ENCODE measurements at regions not wholly inside any gene's neighbourhood (a gene's known extent, or its start where the extent isn't known, plus 50 kb on each side); places are given as distances from the start of the nearest gene placed in this dataset.

- TF ChIP-seq, protein P1, sequence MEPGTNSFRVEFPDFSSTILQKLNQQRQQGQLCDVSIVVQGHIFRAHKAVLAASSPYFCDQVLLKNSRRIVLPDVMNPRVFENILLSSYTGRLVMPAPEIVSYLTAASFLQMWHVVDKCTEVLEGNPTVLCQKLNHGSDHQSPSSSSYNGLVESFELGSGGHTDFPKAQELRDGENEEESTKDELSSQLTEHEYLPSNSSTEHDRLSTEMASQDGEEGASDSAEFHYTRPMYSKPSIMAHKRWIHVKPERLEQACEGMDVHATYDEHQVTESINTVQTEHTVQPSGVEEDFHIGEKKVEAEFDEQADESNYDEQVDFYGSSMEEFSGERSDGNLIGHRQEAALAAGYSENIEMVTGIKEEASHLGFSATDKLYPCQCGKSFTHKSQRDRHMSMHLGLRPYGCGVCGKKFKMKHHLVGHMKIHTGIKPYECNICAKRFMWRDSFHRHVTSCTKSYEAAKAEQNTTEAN (CRISPR knock-in tag; IDR thresholded peaks at IDR 0.05) = no peak
- TF ChIP-seq JUN (CRISPR knock-in tag; IDR thresholded peaks at IDR 0.05) (no peak), TEAD4 (CRISPR knock-in tag; IDR thresholded peaks at IDR 0.05) (no peak), NFATC4 (CRISPR knock-in tag; IDR thresholded peaks at IDR 0.05) (no peak)
- TF ChIP-seq, protein P2, sequence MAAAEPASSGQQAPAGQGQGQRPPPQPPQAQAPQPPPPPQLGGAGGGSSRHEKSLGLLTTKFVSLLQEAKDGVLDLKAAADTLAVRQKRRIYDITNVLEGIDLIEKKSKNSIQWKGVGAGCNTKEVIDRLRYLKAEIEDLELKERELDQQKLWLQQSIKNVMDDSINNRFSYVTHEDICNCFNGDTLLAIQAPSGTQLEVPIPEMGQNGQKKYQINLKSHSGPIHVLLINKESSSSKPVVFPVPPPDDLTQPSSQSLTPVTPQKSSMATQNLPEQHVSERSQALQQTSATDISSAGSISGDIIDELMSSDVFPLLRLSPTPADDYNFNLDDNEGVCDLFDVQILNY (CRISPR knock-in tag; IDR thresholded peaks at IDR 0.05) = no peak
- TF ChIP-seq, protein P3, sequence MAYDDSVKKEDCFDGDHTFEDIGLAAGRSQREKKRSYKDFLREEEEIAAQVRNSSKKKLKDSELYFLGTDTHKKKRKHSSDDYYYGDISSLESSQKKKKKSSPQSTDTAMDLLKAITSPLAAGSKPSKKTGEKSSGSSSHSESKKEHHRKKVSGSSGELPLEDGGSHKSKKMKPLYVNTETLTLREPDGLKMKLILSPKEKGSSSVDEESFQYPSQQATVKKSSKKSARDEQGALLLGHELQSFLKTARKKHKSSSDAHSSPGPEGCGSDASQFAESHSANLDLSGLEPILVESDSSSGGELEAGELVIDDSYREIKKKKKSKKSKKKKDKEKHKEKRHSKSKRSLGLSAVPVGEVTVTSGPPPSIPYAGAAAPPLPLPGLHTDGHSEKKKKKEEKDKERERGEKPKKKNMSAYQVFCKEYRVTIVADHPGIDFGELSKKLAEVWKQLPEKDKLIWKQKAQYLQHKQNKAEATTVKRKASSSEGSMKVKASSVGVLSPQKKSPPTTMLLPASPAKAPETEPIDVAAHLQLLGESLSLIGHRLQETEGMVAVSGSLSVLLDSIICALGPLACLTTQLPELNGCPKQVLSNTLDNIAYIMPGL (CRISPR knock-in tag; IDR thresholded peaks at IDR 0.05) = no peak
Observed at GRCh38 chrY:21102507-21102906, 346.6 kb downstream of the RPS4Y2 start (continued).

DNA sequence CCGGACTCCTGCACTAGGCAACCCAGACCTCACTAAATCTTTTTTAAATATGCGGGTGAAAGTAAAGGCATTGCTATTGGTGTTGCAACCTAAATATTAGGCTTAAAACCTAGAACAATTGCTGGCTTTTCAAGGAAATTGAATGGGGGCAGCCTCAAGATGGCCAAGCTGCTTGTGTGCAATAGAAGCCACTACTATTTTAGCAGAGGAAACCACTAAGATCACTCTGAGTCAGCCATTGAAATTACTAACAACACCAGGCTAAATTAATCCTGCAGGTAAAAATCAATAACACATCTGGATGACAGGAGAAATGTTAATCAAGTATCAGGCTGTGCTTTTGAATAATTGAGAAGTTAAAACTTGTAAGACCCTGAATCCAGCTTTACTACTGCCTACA lies 348.0 kb downstream of the RPS4Y2 start:
- ATAC-seq = no peak

DNA sequence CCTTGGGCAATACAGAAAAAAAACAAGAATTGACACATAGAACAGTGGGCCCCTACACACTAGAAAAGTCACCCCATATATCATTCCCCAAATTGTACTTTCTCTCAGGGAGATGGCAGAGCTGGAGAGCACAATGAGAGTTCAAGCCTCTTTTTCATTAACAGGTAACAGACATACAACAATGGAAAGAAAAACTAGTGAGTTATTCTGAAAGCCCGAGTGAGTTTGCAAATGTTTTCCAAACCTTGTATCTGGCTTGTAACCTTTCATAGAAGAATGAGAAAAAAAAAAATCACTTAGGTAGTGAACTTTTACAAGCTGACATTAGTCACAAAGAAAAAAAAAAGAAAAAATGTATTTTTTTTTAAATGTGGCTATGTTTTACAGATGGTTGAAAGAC lies 349.6 kb downstream of the RPS4Y2 start:
- H3K4me3 Mint-ChIP-seq = no peak overlapping the region
- no peak overlapping the region for H3K27ac Mint-ChIP-seq
- H3K9me3 Mint-ChIP-seq = peaks cover 43% of the 10 kb centered on the region
- CTCF ChIA-PET = no interaction called here
- H3K27me3 Mint-ChIP-seq (ENCODE audit: low read depth) = no peaks in the 10 kb centered on the region
- ATAC-seq = no peak
- H3K4me1 Mint-ChIP-seq = no peaks in the 10 kb centered on the region
- no peak for DNase-seq (ENCODE audit: low spot score)
- peaks cover 26% of the 10 kb centered on the region for H3K36me3 Mint-ChIP-seq
- POLR2A ChIA-PET = no interaction called here
- TF ChIP-seq, protein P4, sequence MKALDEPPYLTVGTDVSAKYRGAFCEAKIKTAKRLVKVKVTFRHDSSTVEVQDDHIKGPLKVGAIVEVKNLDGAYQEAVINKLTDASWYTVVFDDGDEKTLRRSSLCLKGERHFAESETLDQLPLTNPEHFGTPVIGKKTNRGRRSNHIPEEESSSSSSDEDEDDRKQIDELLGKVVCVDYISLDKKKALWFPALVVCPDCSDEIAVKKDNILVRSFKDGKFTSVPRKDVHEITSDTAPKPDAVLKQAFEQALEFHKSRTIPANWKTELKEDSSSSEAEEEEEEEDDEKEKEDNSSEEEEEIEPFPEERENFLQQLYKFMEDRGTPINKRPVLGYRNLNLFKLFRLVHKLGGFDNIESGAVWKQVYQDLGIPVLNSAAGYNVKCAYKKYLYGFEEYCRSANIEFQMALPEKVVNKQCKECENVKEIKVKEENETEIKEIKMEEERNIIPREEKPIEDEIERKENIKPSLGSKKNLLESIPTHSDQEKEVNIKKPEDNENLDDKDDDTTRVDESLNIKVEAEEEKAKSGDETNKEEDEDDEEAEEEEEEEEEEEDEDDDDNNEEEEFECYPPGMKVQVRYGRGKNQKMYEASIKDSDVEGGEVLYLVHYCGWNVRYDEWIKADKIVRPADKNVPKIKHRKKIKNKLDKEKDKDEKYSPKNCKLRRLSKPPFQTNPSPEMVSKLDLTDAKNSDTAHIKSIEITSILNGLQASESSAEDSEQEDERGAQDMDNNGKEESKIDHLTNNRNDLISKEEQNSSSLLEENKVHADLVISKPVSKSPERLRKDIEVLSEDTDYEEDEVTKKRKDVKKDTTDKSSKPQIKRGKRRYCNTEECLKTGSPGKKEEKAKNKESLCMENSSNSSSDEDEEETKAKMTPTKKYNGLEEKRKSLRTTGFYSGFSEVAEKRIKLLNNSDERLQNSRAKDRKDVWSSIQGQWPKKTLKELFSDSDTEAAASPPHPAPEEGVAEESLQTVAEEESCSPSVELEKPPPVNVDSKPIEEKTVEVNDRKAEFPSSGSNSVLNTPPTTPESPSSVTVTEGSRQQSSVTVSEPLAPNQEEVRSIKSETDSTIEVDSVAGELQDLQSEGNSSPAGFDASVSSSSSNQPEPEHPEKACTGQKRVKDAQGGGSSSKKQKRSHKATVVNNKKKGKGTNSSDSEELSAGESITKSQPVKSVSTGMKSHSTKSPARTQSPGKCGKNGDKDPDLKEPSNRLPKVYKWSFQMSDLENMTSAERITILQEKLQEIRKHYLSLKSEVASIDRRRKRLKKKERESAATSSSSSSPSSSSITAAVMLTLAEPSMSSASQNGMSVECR (CRISPR knock-in tag; IDR thresholded peaks at IDR 0.05; ENCODE audit: borderline replicate concordance) = no peak
- TF ChIP-seq, protein P5, sequence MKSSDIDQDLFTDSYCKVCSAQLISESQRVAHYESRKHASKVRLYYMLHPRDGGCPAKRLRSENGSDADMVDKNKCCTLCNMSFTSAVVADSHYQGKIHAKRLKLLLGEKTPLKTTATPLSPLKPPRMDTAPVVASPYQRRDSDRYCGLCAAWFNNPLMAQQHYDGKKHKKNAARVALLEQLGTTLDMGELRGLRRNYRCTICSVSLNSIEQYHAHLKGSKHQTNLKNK (CRISPR knock-in tag; IDR thresholded peaks at IDR 0.05) = no peak
- no peak for TF ChIP-seq NFATC4 (CRISPR knock-in tag; IDR thresholded peaks at IDR 0.05)
- no peak for TF ChIP-seq FOXJ3 (CRISPR knock-in tag; IDR thresholded peaks at IDR 0.05; ENCODE audit: borderline replicate concordance)
- no peak for TF ChIP-seq CBFB (CRISPR knock-in tag; IDR thresholded peaks at IDR 0.05; ENCODE audit: low read depth)
- no peak for TF ChIP-seq FOXP4 (CRISPR knock-in tag; IDR thresholded peaks at IDR 0.05)
- no peak for TF ChIP-seq CDX4 (CRISPR knock-in tag; IDR thresholded peaks at IDR 0.05; ENCODE audit: borderline replicate concordance)
- TF ChIP-seq AFF4 (CRISPR knock-in tag; IDR thresholded peaks at IDR 0.05; ENCODE audit: borderline replicate concordance) = no peak
- no peak for TF ChIP-seq GRHL2 (CRISPR knock-in tag; IDR thresholded peaks at IDR 0.05; ENCODE audit: insufficient replicate concordance, severe bottlenecking)
- no peak for TF ChIP-seq ZNF416 (CRISPR knock-in tag; IDR thresholded peaks at IDR 0.05)
- TF ChIP-seq IRF2 (CRISPR knock-in tag; IDR thresholded peaks at IDR 0.05; ENCODE audit: borderline replicate concordance, low read depth) = no peak
- no peak for TF ChIP-seq ESRRA (CRISPR knock-in tag; IDR thresholded peaks at IDR 0.05; ENCODE audit: borderline replicate concordance)

More for the DNA sequence above, 348.0 kb downstream of the RPS4Y2 start:
- Mint-ChIP-seq H3K4me3 (no peak overlapping the region), H3K9me3 (peaks cover 36% of the 10 kb centered on the region), H3K27ac (no peak overlapping the region), H3K27me3 (ENCODE audit: low read depth) (no peaks in the 10 kb centered on the region), H3K4me1 (no peaks in the 10 kb centered on the region), H3K36me3 (peaks cover 26% of the 10 kb centered on the region)
- POLR2A ChIA-PET = no interaction called here
- TF ChIP-seq NR2C2 (CRISPR knock-in tag; IDR thresholded peaks at IDR 0.05) (no peak), ZNF423 (CRISPR knock-in tag; IDR thresholded peaks at IDR 0.05) (no peak), RORB (CRISPR knock-in tag; IDR thresholded peaks at IDR 0.05) (no peak), SP1 (CRISPR knock-in tag; conservative IDR thresholded peaks at IDR 0.05) (no peak)
- CTCF ChIA-PET = no interaction called here
- no peak for DNase-seq (ENCODE audit: low spot score)

Measured in WTC11 (cell line).